ENCODE measurements at regions not wholly inside any gene's neighbourhood (a gene's known extent, or its start where the extent isn't known, plus 50 kb on each side); places are given as distances from the start of the nearest gene placed in this dataset.

DNA sequence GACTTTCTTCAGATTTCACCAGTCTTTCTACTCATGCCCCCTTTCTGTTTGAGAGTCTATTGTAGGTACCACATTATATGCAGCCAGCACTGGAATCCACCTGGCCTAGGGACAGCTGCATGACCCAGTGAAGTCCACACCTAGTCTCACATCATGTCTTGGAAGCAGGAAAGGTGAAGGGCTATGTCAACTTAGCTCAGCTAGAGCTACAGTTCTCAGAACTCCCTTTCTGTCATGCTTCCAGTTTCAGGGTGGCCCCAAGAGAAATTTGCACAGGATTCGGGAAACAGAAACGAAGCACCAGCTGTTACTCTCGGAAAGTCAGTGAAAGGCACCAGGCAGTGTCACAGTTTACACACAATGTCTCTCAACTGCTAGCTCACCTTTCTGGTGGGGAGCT lies 51.6 kb upstream of the NLRP1 start:
- H3K4me3 ChIP-seq (ENCODE audit: low read depth in 1 of 2, low read length in 1 of 2), result no peak overlapping the region
- H3K9me3 ChIP-seq, result no peaks in the 10 kb centered on the region
- no peaks in the 10 kb centered on the region for H3K4me1 ChIP-seq (ENCODE audit: control insufficient read depth in 1 of 2, insufficient read depth in 1 of 2, low read depth in 1 of 2, low read length in 1 of 2)
- peaks cover 70% of the 10 kb centered on the region for H3K27me3 ChIP-seq
- no peak overlapping the region for H3K27ac ChIP-seq
- H3K36me3 ChIP-seq, result no peaks in the 10 kb centered on the region
- TF ChIP-seq CTCF (IDR thresholded peaks at IDR 0.05), result no peak

GRCh38 chr17:5638596-5638995 lies 54.3 kb upstream of the NLRP1 start:
- Histone ChIP-seq H3K27me3 (peaks cover 50% of the 10 kb centered on the region), H3K4me1 (ENCODE audit: control insufficient read depth in 1 of 2, insufficient read depth in 1 of 2, low read depth in 1 of 2, low read length in 1 of 2) (no peaks in the 10 kb centered on the region), H3K4me3 (ENCODE audit: low read depth in 1 of 2, low read length in 1 of 2) (no peak overlapping the region), H3K27ac (no peak overlapping the region), H3K9me3 (no peaks in the 10 kb centered on the region), H3K36me3 (no peaks in the 10 kb centered on the region)
- TF ChIP-seq CTCF (IDR thresholded peaks at IDR 0.05), result no peak

- Histone ChIP-seq H3K27me3 (peaks cover 48% of the 10 kb centered on the region), H3K36me3 (no peaks in the 10 kb centered on the region), H3K9me3 (no peaks in the 10 kb centered on the region), H3K4me3 (ENCODE audit: low read depth in 1 of 2, low read length in 1 of 2) (no peak overlapping the region), H3K27ac (no peak overlapping the region), H3K4me1 (ENCODE audit: control insufficient read depth in 1 of 2, insufficient read depth in 1 of 2, low read depth in 1 of 2, low read length in 1 of 2) (no peaks in the 10 kb centered on the region)
- TF ChIP-seq CTCF (IDR thresholded peaks at IDR 0.05), result no peak
These were observed 56.4 kb upstream of the NLRP1 start for GRCh38 chr17:5640726-5641125.

DNA sequence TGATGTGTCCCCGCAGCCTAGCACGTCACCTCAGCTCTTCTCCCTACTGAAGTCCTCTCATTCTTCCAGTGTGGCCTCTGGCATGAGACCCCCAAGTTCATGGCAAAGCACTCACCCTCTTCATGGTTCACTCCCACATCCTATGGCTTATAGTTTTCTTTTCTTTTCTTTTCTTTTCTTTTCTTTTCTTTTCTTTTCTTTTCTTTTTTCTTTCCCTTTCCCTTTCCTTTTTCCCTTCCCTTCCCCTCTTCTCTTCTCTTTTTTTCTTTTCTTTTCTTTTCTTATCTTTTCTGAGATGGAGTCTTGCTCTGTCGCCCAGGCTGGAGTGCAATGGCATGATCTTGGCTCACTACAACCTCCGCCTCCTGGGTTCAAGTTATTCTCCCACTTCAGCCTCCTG lies 58.4 kb upstream of the NLRP1 start:
- no peak for TF ChIP-seq CTCF (IDR thresholded peaks at IDR 0.05)
- no peaks in the 10 kb centered on the region for H3K36me3 ChIP-seq
- no peak overlapping the region for H3K4me3 ChIP-seq (ENCODE audit: low read depth in 1 of 2, low read length in 1 of 2)
- no peak overlapping the region for H3K27ac ChIP-seq
- no peaks in the 10 kb centered on the region for H3K4me1 ChIP-seq (ENCODE audit: control insufficient read depth in 1 of 2, insufficient read depth in 1 of 2, low read depth in 1 of 2, low read length in 1 of 2)
- H3K9me3 ChIP-seq, result no peaks in the 10 kb centered on the region
- H3K27me3 ChIP-seq, result peaks cover 35% of the 10 kb centered on the region

GRCh38 chr17:5644065-5644464 lies 59.8 kb upstream of the NLRP1 start:
- no peak overlapping the region for H3K4me3 ChIP-seq (ENCODE audit: low read depth in 1 of 2, low read length in 1 of 2)
- no peaks in the 10 kb centered on the region for H3K4me1 ChIP-seq (ENCODE audit: control insufficient read depth in 1 of 2, insufficient read depth in 1 of 2, low read depth in 1 of 2, low read length in 1 of 2)
- H3K27me3 ChIP-seq, result peaks cover 25% of the 10 kb centered on the region
- H3K9me3 ChIP-seq, result no peaks in the 10 kb centered on the region
- H3K36me3 ChIP-seq, result no peaks in the 10 kb centered on the region
- no peak for TF ChIP-seq CTCF (IDR thresholded peaks at IDR 0.05)
- H3K27ac ChIP-seq, result no peak overlapping the region

DNA sequence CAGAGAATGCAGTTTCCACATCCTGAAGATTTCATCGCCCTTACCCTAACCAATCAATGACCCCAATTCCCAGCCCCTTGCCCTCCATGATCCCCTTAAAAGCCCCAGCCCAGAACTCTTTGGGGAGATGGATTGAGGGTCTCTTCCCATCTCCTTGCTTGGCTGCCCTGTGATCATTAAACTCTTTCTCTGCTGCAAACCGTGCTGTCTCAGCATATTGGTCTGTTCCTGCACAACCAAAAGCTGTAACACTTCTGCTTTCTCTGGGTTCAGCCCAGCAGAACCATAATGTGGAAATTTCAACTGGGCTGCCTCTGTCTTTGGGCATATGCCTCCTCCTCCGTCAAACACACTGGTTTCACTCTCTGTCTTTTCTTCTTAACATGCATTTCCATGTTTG lies 67.0 kb upstream of the NLRP1 start:
- no peaks in the 10 kb centered on the region for H3K27me3 ChIP-seq
- no peaks in the 10 kb centered on the region for H3K4me1 ChIP-seq (ENCODE audit: control insufficient read depth in 1 of 2, insufficient read depth in 1 of 2, low read depth in 1 of 2, low read length in 1 of 2)
- no peak overlapping the region for H3K27ac ChIP-seq
- no peaks in the 10 kb centered on the region for H3K36me3 ChIP-seq
- H3K9me3 ChIP-seq, result no peaks in the 10 kb centered on the region
- TF ChIP-seq CTCF (IDR thresholded peaks at IDR 0.05), result no peak
- H3K4me3 ChIP-seq (ENCODE audit: low read depth in 1 of 2, low read length in 1 of 2), result no peak overlapping the region
